Endothelial cell of umbilical vein (primary cell): ENCODE measurements at regions not wholly inside any gene's neighbourhood (a gene's known extent, or its start where the extent isn't known, plus 50 kb on each side); places are given as distances from the start of the nearest gene placed in this dataset.

Experiments used
- BruUV-seq: library from RNA; stranded (reverse); fragments of 400-500 nt; replicated peaks from 2 replicates; lab custom pipeline; 2021; lab: Mats Ljungman, UMichigan
- CTCF ChIA-PET: fragments of 300-600, 350-600 bp; sonication (Branson Sonifier 250); formaldehyde crosslinking; loops from one replicate; lab custom pipeline; 2021; ENCODE audit warnings: antibody characterized with exemption, inconsistent platforms; lab: Charles Lee
- POLR2A ChIA-PET: fragments of 300-600, 350-600 bp; sonication (Branson Sonifier 250); formaldehyde crosslinking; loops from one replicate; lab custom pipeline; 2021; ENCODE audit warnings: antibody characterized with exemption, inconsistent platforms; lab: Charles Lee
- DNase-seq: peaks from one replicate; pipeline ENCODE4 v3.0.0-alpha.2; 2011; ENCODE audit warnings: low read depth, low spot score
- FAIRE-seq: peaks from 2 replicates; lab custom pipeline; 2011; peaks lifted over from hg19 to GRCh38; lab: Jason Lieb, UNC
- H2AFZ ChIP-seq: 2 replicates; pipeline ENCODE4 v1.6.0; 2012; ENCODE audit warnings: low read depth, low read length, control low read depth, inconsistent platforms
- H3K27ac ChIP-seq: 2 replicates; pipeline ENCODE4 v1.5.1; 2011; ENCODE audit warnings: low read depth, mild to moderate bottlenecking, control low read depth, low read length, moderate library complexity; ENCODE audit not compliant: insufficient read depth
- H3K27me3 ChIP-seq, 2 experiments: 2 replicates each; pipeline versions ENCODE4 v1.6.0 to v1.6.1; 2011; ENCODE audit warnings: low read length in 2 of 2, mixed read lengths in 1 of 2; ENCODE audit not compliant: control insufficient read depth in 2 of 2, insufficient read depth in 2 of 2
- H3K36me3 ChIP-seq, 2 experiments: 2 replicates in 1 of 2; 3 replicates in 1 of 2; pipeline ENCODE4 v1.5.1; 2011; ENCODE audit warnings: low read length in 2 of 2, mild to moderate bottlenecking in 1 of 2, moderate library complexity in 1 of 2; ENCODE audit not compliant: control insufficient read depth in 2 of 2, insufficient read depth in 2 of 2; ENCODE audit errors: extremely low read depth in 1 of 2
- H3K4me1 ChIP-seq: 3 replicates; pipeline ENCODE4 v1.5.1; 2011; ENCODE audit warnings: mild to moderate bottlenecking, low read length; ENCODE audit not compliant: control insufficient read depth, insufficient read depth; ENCODE audit errors: extremely low read depth
- H3K4me2 ChIP-seq: 2 replicates; pipeline ENCODE4 v1.6.1; 2011; ENCODE audit warnings: low read length, control low read depth, mixed read lengths; ENCODE audit not compliant: insufficient read depth
- H3K4me3 ChIP-seq, 3 experiments: fragments of 200-600 bp in 1 of 3; sonication (generic), shearing (Covaris generic) in 1 of 3; replicated peaks in 1 of 3; 2 replicates each; pipeline ENCODE4 v1.5.1; 2011 to 2016; ENCODE audit warnings: control low read depth in 3 of 3, low read length in 3 of 3, mild to moderate bottlenecking in 2 of 3, inconsistent platforms in 1 of 3, low read depth in 1 of 3, moderate library complexity in 1 of 3; ENCODE audit not compliant: insufficient read depth in 1 of 3
- H3K79me2 ChIP-seq: 2 replicates; pipeline ENCODE4 v1.6.0; 2012; ENCODE audit warnings: low read length, inconsistent platforms; ENCODE audit not compliant: control insufficient read depth, insufficient read depth
- H3K9ac ChIP-seq: replicated peaks from 2 replicates; pipeline ENCODE3; 2011; ENCODE audit warnings: low read length, control low read depth; ENCODE audit not compliant: insufficient read depth; ENCODE audit errors: extremely low read depth
- H3K9me1 ChIP-seq: replicated peaks from 3 replicates; pipeline ENCODE4 v1.6.0; 2011; ENCODE audit warnings: mild to moderate bottlenecking, low read length; ENCODE audit not compliant: control insufficient read depth, insufficient read depth; ENCODE audit errors: extremely low read depth
- H3K9me3 ChIP-seq: replicated peaks from 2 replicates; pipeline ENCODE4 v1.5.1; 2012; ENCODE audit warnings: low read length, inconsistent platforms; ENCODE audit not compliant: control insufficient read depth, insufficient read depth
- H4K20me1 ChIP-seq: replicated peaks from 2 replicates; pipeline ENCODE3; 2011; ENCODE audit warnings: mild to moderate bottlenecking, low read length; ENCODE audit not compliant: control insufficient read depth, insufficient read depth; ENCODE audit errors: extremely low read depth
- EZH2 ChIP-seq: IDR thresholded peaks from 2 replicates; pipeline ENCODE4 v1.6.1; 2012; ENCODE audit warnings: borderline replicate concordance, low read depth, mild to moderate bottlenecking, moderate library complexity, low read length, inconsistent platforms; ENCODE audit not compliant: severe bottlenecking
- FOS ChIP-seq: IDR thresholded peaks from 2 replicates; pipeline ENCODE4 v1.6.1; 2011; ENCODE audit warnings: mild to moderate bottlenecking, low read length, moderate library complexity, borderline replicate concordance; ENCODE audit not compliant: insufficient read depth
- GATA2 ChIP-seq: IDR thresholded peaks from 2 replicates; pipeline ENCODE4 v1.7.0; 2011; ENCODE audit warnings: low read depth, mild to moderate bottlenecking, moderate library complexity, mixed read lengths, low read length; ENCODE audit not compliant: insufficient read length, insufficient read depth
- JUN ChIP-seq: IDR thresholded peaks from 2 replicates; pipeline ENCODE4 v1.6.1; 2011; ENCODE audit warnings: borderline replicate concordance, low read depth; ENCODE audit not compliant: insufficient read length, insufficient read depth
- MYC ChIP-seq: IDR thresholded peaks from one replicate; pipeline ENCODE4 v1.6.1; 2011; ENCODE audit warnings: mild to moderate bottlenecking, low read depth, low read length
- POLR2A ChIP-seq: IDR thresholded peaks from 2 replicates; pipeline ENCODE4 v1.6.1; 2012; ENCODE audit warnings: low read depth, mild to moderate bottlenecking, control low read depth, low read length
- POLR2AphosphoS5 ChIP-seq: IDR thresholded peaks from 2 replicates; pipeline ENCODE4 v1.6.1; 2012; ENCODE audit warnings: low read depth, mild to moderate bottlenecking, control low read depth, low read length, moderate library complexity; ENCODE audit not compliant: insufficient read depth
- dilution Hi-C: fragments of 300-500 bp; cut with MboI; formaldehyde crosslinking; loops from one replicate; pipeline ENCODE4 v1.15.0; 2019; ENCODE audit warnings: low sequenced_read_pairs; ENCODE audit not compliant: extremely low pct_ligation_motif_present
- intact Hi-C: fragments of 100-400 bp; cut with micrococcal nuclease; formaldehyde crosslinking; loops from one replicate; pipeline ENCODE4 v1.10.0; 2022
- TF ChIP-seq, protein P1 (sequence below): IDR thresholded peaks from 2 replicates; pipeline ENCODE4 v1.6.1; 2011; ENCODE audit not compliant: insufficient read depth, insufficient read length
- TF ChIP-seq, protein P2 (sequence below), 2 donors: IDR thresholded peaks; 1 replicate in 1 of 2; 2 replicates in 1 of 2; pipeline ENCODE4 v1.5.1; 2011; ENCODE audit warnings: low read length in 2 of 2, mild to moderate bottlenecking in 2 of 2, moderate library complexity in 2 of 2, control low read depth in 1 of 2, inconsistent platforms in 1 of 2, low read depth in 1 of 2; ENCODE audit not compliant: insufficient read depth in 1 of 2; ENCODE audit errors: extremely low read depth in 1 of 2

GRCh38 chr11:116368784-116369183, 404.0 kb downstream of the BUD13 start:
- dilution Hi-C loops (no loop called here), intact Hi-C loops (no loop called here)
- no peak overlapping the region for H3K9ac ChIP-seq
- no peaks in the 10 kb centered on the region for H3K36me3 ChIP-seq
- DNase-seq (no peak), FAIRE-seq (no peak)
- peaks cover 36% of the 10 kb centered on the region for H3K4me1 ChIP-seq
- no peak overlapping the region for H3K4me2 ChIP-seq
- ChIA-PET POLR2A (no interaction called here), CTCF (interaction anchor here (1.6 to 2.2 kb wide), 2 partner anchors 11 kb away, joined by 7 to 9 read pairs; no protein-coding TSS in a partner anchor)
- no TSS peak for BruUV-seq
- H3K27ac ChIP-seq = no peak overlapping the region
- no peak for TF ChIP-seq JUN
- no peak for TF ChIP-seq EZH2
- TF ChIP-seq, protein P1, sequence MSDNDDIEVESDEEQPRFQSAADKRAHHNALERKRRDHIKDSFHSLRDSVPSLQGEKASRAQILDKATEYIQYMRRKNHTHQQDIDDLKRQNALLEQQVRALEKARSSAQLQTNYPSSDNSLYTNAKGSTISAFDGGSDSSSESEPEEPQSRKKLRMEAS = no peak
- no peak for TF ChIP-seq POLR2A
- TF ChIP-seq, protein P2, sequence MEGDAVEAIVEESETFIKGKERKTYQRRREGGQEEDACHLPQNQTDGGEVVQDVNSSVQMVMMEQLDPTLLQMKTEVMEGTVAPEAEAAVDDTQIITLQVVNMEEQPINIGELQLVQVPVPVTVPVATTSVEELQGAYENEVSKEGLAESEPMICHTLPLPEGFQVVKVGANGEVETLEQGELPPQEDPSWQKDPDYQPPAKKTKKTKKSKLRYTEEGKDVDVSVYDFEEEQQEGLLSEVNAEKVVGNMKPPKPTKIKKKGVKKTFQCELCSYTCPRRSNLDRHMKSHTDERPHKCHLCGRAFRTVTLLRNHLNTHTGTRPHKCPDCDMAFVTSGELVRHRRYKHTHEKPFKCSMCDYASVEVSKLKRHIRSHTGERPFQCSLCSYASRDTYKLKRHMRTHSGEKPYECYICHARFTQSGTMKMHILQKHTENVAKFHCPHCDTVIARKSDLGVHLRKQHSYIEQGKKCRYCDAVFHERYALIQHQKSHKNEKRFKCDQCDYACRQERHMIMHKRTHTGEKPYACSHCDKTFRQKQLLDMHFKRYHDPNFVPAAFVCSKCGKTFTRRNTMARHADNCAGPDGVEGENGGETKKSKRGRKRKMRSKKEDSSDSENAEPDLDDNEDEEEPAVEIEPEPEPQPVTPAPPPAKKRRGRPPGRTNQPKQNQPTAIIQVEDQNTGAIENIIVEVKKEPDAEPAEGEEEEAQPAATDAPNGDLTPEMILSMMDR (IDR thresholded peaks at IDR 0.05; ENCODE audit: extremely low read depth in 1 of 2, insufficient read depth in 1 of 2, low read depth in 1 of 2, low read length in 2 of 2) = no peak
- no peak for TF ChIP-seq POLR2AphosphoS5
- TF ChIP-seq FOS = no peak
- no peak for TF ChIP-seq GATA2
- no peak for TF ChIP-seq MYC
- no peaks in the 10 kb centered on the region for H3K27me3 ChIP-seq
- no peak overlapping the region for H3K4me3 ChIP-seq
- H2AFZ ChIP-seq = no peak overlapping the region
- no peaks in the 10 kb centered on the region for H3K9me1 ChIP-seq
- no peaks in the 10 kb centered on the region for H3K79me2 ChIP-seq
- H3K9me3 ChIP-seq = no peaks in the 10 kb centered on the region
- H4K20me1 ChIP-seq = no peaks in the 10 kb centered on the region
